ENCODE measurements at regions not wholly inside any gene's neighbourhood (a gene's known extent, or its start where the extent isn't known, plus 50 kb on each side); places are given as distances from the start of the nearest gene placed in this dataset.

GRCh38 chr4:180768610-180769009 lies 1474.6 kb upstream of the TENM3 start:
- Histone ChIP-seq H3K9me3 (no peaks in the 10 kb centered on the region), H3K27ac (no peak overlapping the region), H3K4me1 (no peaks in the 10 kb centered on the region), H3K27me3 (no peaks in the 10 kb centered on the region), H3K4me3 (no peak overlapping the region), H3K36me3 (no peaks in the 10 kb centered on the region)
- TF ChIP-seq POLR2A (IDR thresholded peaks at IDR 0.05) (no peak), CTCF (IDR thresholded peaks at IDR 0.05) (no peak)
- intact Hi-C loops (cut with DNase I) = no loop called here
- ATAC-seq (no peak), DNase-seq (no peak)
- 78 to 84% (median 80%) methylated on average over 3 of the region's 3 CpGs for WGBS, 4 donors

GRCh38 chr4:180769791-180770190 lies 1473.4 kb upstream of the TENM3 start:
- peaks cover 0 to 11% (median 1%) of the 10 kb centered on the region in 12 donors for H3K9me3 ChIP-seq
- no peak overlapping the region for H3K4me3 ChIP-seq
- no peaks in the 10 kb centered on the region for H3K36me3 ChIP-seq
- ATAC-seq = no peak
- H3K4me1 ChIP-seq = no peaks in the 10 kb centered on the region
- TF ChIP-seq POLR2A (IDR thresholded peaks at IDR 0.05) = no peak
- no peak for TF ChIP-seq CTCF (IDR thresholded peaks at IDR 0.05)
- intact Hi-C loops (cut with DNase I) = no loop called here
- no peak for DNase-seq
- H3K27me3 ChIP-seq = no peaks in the 10 kb centered on the region
- H3K27ac ChIP-seq = no peak overlapping the region
- WGBS, 4 donors = 64 to 73% (median 68%) methylated on average over 3 of the region's 3 CpGs

- Histone ChIP-seq H3K9me3 (peaks cover 0 to 11% (median 2%) of the 10 kb centered on the region in 12 donors), H3K4me3 (no peak overlapping the region), H3K4me1 (no peaks in the 10 kb centered on the region), H3K27ac (no peak overlapping the region), H3K36me3 (no peaks in the 10 kb centered on the region), H3K27me3 (no peaks in the 10 kb centered on the region)
- ATAC-seq = no peak
- DNase-seq = no peak
- TF ChIP-seq POLR2A (IDR thresholded peaks at IDR 0.05) (no peak), CTCF (IDR thresholded peaks at IDR 0.05) (no peak)
- WGBS, 4 donors = 44 to 76% (median 62%) methylated on average over 2 of the region's 2 CpGs
- intact Hi-C loops (cut with DNase I) = no loop called here
These were observed 1472.9 kb upstream of the TENM3 start for GRCh38 chr4:180770265-180770664.

- no peak for TF ChIP-seq CTCF (IDR thresholded peaks at IDR 0.05)
- ATAC-seq = no peak
- WGBS, 4 donors = 90 to 96% (median 95%) methylated on average over 5 of the region's 5 CpGs
- Histone ChIP-seq H3K9me3 (peaks cover 0 to 11% (median 0%) of the 10 kb centered on the region in 12 donors), H3K4me3 (no peak overlapping the region), H3K4me1 (no peaks in the 10 kb centered on the region), H3K27ac (no peak overlapping the region), H3K36me3 (no peaks in the 10 kb centered on the region), H3K27me3 (no peaks in the 10 kb centered on the region)
- DNase-seq = no peak
- intact Hi-C loops (cut with DNase I) = no loop called here
These were observed 1458.3 kb upstream of the TENM3 start for GRCh38 chr4:180784940-180785339.

Measured in heart left ventricle (tissue), 16 donors.